Stimulated activated CD8-positive, alpha-beta memory T cell treated with anti-CD3 and anti-CD28 coated beads, Interleukin-12 subunit alpha, Interleukin-12 subunit beta, amount 100 ng/mL, for 24 hours (primary cell): ENCODE measurements at regions not wholly inside any gene's neighbourhood (a gene's known extent, or its start where the extent isn't known, plus 50 kb on each side); places are given as distances from the start of the nearest gene placed in this dataset.

ENCODE experiments used
- DNase-seq: peaks from one replicate; pipeline ENCODE4 v3.0.0-alpha.2; 2020; ENCODE audit errors: extremely low read depth

DNA sequence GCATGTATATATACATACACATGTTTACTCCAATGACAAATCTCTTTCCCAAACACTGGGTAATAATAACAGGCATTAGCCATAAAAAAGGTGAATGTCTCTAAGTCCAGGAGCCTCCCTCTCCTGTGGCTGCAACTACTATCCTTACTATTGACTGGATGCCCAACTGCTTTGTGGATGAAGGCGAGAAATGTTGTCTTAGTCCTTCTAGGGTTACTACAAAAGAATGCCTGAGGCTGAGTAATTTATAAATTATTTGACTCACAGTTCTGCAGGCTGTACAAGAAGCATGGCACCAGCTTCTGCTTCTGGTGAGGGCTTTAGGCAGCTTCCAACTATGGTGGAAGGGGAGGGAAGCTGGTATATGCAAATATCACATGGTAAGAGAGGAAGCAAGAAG is 366.0 kb upstream of the DDHD1 start:
- DNase-seq = no peak

DNA sequence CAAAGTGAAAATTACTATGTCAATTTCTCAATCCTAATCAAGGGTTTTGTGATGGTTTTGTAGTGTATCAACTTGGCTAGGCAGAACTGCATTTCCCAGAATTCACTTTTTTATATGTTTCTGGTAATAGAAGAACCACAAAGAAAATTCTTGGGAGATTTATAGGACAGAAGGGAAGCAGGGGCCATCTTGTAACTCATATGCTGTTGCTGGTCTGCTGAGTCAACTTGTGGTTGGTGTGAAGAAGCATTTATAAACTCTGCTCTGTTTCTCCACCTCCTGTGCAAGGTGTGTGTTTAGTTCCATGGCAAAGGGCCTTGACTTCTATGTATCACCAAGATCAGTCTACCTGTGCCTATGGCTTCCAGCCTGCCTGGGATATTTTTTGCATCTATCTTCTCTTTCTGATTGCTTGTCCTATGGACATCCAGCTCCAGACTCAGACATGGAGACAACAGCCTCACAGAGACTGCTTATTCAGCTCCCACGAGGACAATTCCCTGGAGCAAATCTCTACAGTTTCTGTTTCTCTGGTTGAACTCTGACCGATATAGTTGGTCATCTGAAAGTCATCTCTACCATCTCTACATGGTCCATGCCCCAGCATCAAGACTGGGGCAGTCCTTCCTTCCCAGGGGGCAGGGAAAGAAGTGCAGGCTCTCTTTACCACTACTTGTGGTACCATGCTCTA is 364.3 kb upstream of the DDHD1 start:
- no peak for DNase-seq

DNA sequence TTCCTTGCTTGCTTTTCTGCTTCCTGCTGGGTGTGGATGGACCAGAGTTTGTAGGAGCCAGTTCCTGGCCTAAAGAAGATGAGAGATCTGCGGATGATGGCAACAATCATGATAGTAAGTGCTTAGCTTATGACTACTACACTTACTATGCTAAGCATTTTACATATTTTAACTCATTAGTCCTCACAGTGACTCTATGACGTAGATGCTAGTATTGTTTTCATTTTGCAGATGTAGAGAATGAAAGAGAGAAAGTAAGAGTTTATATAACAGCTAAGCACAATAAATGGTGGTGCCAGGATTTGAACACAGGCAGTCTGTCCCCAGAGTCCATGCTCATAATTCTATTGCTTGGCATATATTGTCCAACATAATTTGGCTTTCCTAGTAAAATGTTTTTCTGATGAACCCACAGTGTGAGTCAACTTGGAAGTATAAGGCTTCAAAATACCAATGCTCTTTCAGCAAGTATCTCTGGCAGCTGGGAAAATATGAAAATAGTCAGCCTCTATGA is 363.2 kb upstream of the DDHD1 start:
- DNase-seq = no peak

DNA sequence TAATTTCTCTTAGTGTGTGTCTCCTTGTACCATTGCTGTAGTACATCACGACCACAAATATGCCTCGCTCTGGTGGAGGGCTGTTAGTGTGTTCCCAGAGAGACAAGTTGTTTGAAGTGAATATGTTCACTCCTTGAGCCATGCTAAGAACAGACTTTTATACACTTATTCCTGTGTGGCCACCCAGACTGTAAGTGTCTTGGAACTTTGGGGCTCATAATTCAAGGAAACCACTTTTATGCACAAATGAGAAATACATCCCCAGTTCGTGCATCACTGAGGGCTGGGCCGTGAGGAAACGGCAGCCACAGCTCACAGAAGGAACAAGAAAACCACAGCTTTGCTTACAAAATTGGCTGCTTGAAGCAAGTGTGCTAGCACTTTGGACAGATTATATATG is 362.2 kb upstream of the DDHD1 start:
- no peak for DNase-seq

DNA sequence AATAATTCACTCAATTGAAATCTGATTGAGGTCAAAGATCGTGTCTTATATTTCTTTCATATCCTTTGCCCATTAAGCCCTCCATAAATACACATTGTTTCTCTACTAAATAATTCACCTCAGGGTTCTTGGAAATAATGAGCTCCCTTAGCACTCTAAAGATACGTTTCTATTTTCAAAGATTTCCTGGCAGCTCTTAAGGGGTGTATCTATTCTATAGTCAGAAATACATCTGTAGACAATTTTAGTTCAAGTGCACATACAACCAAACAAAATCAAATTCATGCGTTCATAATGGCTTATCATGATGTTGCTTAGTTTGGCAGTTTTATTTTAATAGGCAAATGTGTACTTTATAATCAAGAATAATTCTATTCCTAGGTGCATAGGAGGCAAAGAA is 361.1 kb upstream of the DDHD1 start:
- DNase-seq = no peak

DNA sequence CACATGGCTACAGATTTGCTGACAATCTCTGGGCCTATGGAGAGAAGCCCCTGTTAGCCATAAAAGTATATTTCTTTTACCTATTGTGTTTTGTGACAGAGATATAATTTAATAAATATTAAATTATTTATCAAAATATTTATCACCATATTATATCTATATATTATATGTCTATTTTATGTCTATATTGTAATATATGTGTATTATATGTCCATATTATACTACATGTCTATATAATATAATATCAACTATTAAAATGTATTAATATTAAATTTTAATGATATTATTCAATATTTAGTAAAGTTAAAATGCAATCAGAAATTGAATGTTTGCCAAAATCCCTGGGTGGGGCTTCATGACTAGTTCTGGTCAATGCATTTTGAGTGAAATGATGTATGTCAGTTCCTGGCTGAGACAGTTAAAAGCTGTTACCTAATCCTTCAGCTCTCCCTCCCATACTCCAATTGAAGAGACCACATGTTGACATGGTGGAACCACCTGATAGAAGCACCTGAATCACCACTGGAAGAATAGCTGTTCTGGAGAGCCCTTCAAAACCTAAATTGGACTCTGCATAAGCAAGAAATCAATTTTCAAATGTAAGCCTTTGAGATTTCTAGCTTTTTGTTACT is 357.3 kb upstream of the DDHD1 start:
- no peak for DNase-seq

DNA sequence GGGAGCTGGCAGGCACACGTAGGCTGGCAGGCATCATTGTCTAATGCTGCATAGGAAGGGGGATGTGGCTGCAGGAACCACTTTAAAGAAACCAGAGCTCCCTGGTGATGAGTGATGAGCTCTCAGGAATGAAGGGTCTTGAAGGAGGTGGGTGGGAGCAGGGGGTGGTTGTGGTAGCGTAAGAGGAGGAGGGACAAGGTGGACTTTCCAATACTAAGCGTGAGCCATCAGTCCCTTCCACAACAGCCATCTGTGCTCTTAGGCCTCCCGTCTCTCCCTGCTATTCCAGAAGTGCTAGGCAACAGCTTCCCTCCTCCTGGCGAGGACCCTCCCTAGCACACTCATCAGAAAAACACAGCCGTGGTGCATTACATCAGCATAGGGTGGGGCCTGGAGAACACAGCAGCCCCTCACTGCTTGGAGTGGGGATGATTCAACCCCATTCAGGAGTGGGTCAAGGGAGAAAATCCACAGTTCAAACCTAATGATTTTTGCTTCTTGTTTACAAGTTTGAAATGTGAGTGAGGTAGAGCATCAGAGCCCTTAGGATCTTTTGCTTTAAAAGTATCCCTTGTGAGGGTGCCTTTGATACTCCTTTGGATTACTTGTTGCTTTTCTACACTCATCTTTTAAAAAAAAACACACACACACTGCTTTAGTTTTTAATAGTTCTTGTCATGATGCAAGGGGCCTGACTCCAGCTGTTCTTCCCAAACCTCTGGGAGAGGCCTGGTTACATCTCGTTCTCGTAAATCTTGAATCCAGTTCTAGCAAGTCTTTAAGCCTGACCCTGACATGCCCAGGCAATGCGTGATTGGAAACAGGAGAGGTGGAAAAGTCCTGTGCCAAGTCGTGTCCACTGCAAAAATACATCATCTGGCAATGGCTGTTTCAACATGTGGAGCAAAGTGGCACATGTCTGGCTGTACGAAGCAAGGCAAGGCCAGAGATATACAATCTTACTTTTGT is 356.4 kb upstream of the DDHD1 start:
- no peak for DNase-seq

DNA sequence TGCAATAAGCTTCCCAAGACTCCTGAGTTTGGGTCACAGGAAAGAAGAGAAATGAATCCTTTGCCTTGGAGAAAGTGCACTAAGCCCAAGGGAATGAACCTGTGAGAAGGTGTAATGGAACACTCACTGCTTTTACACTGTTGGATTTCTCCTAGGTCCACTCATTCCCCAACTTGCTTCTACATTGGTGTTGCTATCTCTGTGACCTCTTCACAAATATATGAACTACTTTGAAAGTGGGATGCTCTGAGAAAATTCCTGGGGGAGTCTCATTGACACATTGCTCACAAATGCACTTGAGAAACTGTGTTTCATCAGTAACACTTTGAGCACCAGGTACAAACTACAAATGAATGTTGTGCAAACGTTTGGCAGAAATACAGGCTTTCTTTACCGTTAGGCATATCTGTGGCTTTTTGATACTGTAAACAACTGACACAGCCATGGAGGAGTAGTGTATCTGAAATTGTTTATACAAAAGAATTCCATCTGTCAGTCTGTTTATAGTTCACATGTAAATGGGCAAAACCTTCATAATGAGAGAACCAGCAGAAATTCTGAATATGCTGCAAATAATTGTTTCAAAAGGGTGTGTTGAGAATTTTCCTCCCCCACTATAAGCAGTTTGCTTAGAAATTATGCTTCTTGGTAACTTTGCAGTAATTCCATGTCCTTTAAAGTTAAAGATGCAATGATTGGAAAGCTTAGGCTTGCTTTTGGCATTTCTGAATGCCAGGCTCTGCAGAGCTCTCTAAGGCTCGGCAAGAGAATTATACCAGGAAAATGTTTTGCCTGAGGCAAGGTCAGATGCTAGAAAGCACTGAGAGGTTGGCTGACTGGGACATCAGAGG is 348.5 kb upstream of the DDHD1 start:
- no peak for DNase-seq

DNA sequence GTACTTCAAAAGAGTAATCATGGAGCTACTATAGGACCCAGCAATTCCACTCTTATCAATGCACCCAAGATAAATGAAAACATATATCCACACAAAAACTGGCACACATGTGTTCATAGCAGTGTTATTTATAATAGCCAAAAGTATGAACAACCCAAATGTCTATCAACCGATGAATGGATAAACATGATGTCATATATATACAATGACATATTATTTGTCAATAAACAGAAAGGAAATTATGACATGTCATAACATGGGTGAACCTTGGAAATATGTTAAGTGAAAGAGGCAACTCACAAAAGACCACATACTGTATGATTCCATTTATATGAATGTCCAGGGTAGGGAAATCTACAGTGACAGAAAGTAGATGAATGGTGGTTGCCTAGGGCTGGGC is 347.1 kb upstream of the DDHD1 start:
- no peak for DNase-seq

DNA sequence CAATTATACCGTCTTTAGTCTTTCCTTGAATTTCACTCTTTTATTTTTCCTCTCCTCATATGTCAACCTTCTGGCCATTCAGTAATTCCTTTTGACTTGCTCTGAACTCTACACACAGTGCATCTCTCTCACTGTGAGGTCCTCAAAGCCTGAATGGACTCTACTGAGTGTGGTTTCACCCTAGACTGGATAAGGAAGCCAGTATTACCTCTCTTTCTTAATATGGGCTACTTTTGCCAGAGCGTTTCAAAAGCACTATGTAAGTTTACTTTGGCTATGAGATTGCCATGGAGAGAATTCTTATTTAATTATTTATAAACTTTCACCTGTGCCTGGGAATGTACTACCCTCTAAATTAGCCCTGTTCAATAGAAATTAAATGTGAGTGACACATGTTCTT is 343.5 kb upstream of the DDHD1 start:
- no peak for DNase-seq

DNA sequence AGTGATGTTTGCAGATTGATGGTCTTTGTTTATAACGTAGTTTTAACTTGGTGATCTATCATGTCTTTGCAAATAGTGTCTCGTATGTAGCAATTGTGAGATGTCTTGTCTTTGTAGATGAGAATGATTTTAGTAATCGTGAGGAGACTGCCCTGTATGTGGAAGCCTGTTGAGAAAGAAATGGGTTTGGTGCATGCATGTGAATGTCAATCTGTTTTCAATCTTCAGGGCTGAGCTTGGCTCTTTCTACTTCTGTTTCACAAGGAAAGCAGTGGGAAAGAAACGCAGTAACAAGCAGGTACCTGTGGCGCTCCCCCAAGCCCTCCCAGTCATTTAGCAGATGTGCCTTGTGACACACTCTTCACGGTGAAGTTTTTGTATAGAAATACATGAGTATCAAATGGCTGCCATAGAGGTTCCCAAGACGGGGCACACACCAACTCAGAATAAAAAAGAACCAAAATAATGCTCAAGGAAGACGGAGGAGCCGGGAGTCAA is 342.8 kb upstream of the DDHD1 start:
- no peak for DNase-seq

DNA sequence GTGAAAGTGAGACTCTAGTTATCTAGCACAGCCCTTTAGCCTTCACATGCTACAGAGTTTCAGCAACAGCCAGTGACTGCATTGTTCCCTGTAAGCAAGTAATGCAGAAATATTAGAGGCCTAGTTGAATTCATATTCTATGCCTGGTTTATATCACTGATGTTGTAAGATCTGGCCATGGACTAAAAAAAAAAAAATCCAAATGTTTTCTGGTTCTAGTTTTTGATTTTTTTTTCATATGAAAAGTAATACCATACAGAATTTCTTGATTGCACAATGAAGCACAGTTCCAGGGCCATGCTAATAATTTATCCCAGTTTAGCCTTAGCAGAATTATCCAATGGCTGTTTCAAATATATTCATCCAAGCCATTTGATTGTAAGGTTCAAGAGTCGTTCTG is 341.5 kb upstream of the DDHD1 start:
- no peak for DNase-seq

DNA sequence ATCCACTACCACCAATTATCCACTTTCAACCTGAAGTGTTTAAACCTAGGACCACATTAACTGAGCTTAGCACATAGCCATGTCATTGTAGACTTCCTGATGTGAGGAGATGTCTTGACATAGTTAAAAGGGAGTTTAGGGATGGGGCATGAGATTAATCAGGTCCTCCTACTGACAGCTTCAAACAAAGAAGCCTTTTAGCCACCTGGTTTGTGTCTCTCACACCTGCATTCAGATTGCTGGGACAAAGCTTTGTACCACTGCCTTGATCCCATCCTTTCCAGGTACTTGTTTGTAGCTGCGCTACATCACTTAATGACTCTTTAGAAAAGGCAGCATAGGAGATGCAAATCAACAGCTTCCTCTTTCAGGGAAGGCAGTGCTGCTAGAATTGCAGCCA is 340.7 kb upstream of the DDHD1 start:
- DNase-seq = no peak

DNA sequence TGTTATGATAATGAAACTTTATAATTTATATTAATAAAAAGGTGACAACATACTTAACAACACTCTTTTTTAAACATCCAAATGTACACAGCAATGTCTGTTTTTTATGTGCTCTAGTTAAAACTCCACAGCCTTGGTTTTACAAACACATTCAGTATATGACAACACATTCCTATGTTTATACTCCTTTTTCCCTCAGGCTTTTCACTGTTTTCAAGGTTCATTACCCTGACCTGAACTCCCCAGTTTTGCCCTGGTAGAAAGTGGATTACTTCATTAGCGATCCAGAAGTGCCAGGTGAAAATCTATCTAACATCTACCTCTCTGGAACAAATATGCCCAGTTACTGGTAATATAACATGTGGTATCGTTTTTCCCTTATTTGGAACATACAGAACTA is 340.2 kb upstream of the DDHD1 start:
- no peak for DNase-seq

DNA sequence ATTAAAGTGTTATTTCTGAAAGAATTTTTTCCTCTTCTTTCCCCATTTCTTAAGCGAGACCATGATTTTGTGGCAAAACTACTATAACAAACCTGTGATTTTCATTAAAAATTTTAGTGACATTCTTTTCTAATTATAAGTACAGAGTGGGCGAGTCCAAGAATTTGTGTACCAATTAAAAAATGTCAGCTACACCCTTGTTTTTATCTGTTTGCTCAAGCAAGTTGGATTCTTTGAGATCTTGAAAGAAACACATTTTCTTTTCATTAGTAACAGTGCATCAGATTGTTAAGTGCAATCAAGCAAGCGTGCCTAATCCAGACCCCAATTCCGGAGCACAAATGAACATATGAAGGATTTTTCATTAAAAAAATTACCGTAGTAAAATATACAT is 338.8 kb upstream of the DDHD1 start:
- no peak for DNase-seq

DNA sequence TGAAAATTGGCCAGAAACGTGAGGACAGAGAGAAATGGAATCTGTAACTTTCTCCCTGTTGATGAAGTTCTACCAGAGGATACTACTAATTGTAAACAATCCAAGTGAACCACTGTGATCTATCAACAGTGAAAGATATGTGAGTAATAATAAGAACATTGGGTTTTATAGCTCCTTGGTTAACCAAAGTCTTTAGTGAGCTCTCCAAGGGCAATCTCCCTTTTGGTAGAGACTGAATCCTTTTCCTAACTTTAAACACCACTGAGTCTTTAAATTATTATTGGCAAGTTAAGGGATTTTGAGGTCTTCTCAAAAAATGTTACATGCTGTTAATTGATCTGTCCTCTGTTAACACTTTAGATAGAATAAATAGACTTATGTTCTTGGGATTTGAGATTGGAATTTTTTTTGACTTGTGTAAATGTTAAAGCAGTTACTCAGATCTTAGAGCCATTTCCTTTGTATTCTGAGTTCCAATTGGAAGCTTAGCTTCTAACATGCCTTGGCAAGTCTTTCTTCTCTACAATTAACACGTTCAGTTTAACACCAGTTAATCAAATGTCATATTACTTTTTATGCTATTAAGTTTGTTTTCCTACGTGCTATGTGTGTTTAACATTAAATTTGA is 338.2 kb upstream of the DDHD1 start:
- DNase-seq = no peak

DNA sequence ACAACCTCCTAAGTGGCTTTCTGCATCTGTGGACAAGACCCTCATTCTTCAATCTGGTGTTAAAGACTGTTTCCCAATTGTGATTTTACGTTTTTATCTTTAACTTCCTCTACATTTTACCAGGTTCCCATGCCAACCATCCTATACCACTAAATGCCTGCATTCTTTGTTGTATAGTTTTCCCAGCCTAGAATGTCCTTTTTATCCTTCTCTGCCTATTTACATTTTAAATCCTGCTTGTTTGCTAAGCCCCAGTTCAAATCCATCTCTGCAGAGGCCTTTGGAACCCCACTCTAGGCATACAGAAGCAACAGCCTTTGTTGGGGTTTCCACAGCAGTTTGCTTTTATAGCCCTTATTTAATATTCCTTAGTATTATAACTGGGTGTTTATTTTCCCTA is 325.1 kb upstream of the DDHD1 start:
- no peak for DNase-seq

DNA sequence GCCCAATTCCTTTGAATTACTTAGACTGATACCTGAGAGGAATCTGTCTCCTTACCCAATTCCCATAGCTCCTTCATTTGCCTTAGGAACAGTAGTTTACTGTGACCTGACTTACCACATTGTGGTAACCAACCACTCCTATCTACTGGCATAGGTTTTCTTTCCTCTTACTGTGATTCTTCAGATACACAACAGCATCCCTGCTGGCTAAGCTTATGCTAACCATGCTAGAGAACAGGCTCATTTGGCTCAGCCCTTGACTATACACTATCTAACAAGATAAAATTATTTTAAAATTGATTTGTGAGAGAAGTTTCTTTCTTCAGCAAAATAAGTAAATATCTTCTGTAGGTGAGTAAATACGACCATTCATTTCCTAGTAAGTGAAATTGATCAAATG is 320.4 kb upstream of the DDHD1 start:
- DNase-seq = no peak

DNA sequence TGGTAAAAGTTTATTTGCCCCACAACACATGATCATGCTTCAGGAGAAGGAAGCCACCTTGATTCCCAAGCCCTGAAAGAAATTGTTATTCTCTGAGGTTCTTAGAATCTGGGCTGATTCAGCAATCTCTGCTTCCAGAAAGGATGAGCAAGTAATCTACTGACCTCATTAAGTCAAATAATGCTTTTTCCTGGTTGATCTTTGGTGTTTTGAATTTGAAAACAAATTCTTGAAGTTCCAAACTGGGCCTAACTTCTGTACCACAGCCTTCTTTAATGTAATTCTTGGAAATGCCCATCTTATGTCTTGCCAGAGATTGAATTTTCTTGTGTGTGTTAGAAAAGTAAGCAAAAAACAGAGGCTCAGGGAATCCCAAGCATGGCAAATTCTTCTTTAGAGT is 319.2 kb upstream of the DDHD1 start:
- DNase-seq = no peak

DNA sequence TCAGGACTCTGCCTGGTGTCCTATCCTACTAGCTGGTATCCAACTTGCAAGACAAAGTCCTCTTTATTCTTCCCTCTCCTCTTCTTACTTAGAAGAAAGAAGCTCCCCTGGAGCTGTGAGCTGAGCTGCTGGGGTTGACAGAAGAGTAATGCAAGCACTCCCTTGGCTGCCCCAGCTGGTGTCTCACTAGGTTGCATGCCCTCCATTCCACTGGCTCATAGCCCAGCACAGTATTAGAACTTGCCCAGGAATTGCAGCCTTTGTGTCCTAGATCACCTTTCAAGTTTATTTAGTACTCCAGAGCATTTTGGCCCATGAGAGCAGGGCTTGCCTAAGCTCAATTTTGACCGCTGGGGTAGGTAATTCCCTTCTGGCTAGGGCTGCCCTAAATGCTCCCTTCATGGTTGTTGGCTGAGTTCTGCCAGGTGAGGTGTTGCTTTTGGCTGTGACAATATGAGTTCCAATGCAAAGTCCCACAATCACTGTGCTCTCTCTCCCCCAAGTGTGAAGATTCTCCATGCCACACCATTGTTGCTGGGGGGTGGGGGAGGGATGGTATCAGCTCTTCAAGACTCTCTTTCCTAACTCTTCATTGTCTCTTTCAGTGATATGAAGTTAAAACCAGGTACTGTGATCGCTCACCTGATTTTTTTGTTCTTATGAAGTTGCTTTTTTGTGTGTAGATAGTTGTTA is 317.4 kb upstream of the DDHD1 start:
- no peak for DNase-seq
